ENCODE measurements at regions not wholly inside any gene's neighbourhood (a gene's known extent, or its start where the extent isn't known, plus 50 kb on each side); places are given as distances from the start of the nearest gene placed in this dataset.

DNA sequence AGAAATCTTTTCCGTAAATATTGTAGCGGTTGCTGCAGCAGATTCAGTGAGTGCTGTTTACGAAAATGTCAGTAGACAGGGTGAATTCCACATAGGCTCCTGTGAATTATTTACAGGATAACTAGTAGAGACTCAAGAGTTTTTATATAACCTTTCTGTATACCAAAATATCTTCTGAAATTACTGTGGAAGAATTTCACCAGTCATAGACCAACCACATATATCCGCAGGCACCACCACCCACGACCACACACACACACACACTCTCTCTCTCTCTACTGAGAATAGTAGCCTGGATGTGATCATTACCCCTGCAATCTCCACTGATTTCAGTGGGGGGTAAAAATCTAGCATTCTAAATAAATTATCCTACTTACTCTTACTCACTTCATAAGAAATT, 341.8 kb downstream of the RBM43 start:
- Histone ChIP-seq H3K36me3 (ENCODE audit: insufficient read depth, low read length) (no peaks in the 10 kb centered on the region), H3K4me1 (ENCODE audit: insufficient read depth, low read length) (no peaks in the 10 kb centered on the region), H3K27me3 (ENCODE audit: insufficient read depth, low read length) (no peaks in the 10 kb centered on the region), H3K9ac (ENCODE audit: low read depth, low read length) (no peak overlapping the region), H3K27ac (ENCODE audit: low read depth, low read length) (no peak overlapping the region), H3K9me3 (ENCODE audit: insufficient read depth, low read depth, low read length) (no peaks in the 10 kb centered on the region), H3K4me3 (ENCODE audit: low read length) (no peak overlapping the region)
- 96% methylated on average over 5 of the region's 5 CpGs for WGBS

DNA sequence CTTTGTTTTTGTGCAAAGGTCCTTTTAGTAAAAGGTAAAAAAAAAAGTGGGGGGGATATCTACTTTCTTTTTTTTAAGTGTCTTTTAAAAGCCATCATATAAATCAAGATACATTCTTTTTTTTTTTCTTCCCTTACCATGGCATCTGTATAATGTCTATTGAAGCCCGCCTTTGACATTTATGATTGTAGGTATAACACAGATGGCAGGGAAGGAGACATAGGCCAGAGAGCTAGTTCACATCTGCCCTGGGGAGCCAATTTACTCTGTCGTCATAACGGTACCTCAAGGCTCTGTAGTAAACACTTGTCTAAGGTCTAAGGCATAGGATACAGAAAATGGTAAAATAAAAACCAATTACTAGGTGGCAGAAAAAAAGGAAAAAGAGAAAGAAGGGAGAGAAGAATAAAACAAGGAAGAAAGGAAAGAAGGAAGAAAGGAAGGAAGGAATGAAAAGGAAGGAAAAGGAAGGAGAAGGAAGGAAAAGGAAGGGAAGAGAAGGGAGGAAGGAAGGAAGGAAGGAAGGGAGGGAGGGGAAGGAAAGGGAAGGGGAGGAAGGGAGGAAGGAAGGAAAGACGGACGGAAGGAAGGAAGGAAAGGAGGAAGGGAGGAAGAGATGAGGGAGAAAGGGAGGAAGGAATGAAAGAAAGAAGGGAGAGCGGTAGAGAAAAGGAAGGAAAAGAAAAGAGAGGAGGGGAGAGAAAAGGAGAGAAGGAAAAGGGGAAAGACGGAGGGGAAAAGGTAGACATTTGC, 343.5 kb downstream of the RBM43 start:
- no peaks in the 10 kb centered on the region for H3K36me3 ChIP-seq (ENCODE audit: insufficient read depth, low read length)

DNA sequence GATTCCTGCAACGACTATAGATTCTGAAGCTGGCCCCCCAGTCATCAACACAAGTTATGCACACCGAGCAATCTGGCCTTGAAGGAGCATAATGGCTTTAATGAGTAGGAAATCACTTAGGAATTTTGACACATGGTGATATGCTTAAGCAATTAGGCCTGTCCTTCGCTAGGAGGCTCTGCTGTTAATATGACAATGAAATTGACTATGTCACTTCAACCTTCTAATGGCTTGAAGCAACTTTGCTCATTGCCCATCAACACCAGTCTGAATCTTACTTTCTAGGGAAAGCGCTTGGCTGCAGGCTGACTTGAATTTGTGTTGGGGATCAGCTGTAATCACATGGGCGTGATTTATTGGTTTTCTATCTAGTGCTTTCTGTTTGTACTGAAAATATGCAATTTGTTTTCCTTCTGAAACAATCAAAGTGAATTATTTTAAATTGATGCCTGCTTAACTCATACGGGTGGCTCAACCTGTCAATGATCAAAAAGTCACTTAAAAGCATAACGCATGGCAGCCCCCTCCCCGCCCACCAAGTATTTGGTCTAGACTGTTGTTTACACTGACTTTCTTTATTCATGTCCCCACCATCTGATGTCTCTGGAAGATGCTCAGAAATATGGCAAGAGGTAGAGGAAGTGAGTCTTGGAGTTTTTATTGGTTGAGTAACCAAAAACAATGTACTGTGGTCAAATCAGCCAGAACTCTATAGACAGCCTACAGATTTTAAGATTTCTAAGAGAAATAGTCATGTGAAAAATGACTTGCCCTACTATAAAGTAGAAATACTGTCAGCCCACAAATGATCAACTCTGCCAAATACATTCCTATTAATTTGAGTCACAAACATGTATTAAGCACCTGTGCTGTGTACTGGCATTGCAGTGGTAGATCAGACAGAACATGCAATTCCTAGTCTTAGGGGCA, 344.9 kb downstream of the RBM43 start:
- 95% methylated on average over 8 of the region's 8 CpGs for WGBS
- Histone ChIP-seq H3K4me3 (ENCODE audit: low read length) (no peak overlapping the region), H3K9me3 (ENCODE audit: insufficient read depth, low read depth, low read length) (no peaks in the 10 kb centered on the region), H3K27me3 (ENCODE audit: insufficient read depth, low read length) (no peaks in the 10 kb centered on the region), H3K27ac (ENCODE audit: low read depth, low read length) (no peak overlapping the region), H3K9ac (ENCODE audit: low read depth, low read length) (no peak overlapping the region), H3K4me1 (ENCODE audit: insufficient read depth, low read length) (0 out of 2 replicates have a peak, but pooled peaks cover 3% of the 10 kb centered on the region), H3K36me3 (ENCODE audit: insufficient read depth, low read length) (no peaks in the 10 kb centered on the region)

More for the DNA sequence above, 343.5 kb downstream of the RBM43 start:
- H3K27me3 ChIP-seq (ENCODE audit: insufficient read depth, low read length): no peaks in the 10 kb centered on the region
- H3K4me1 ChIP-seq (ENCODE audit: insufficient read depth, low read length): no peaks in the 10 kb centered on the region
- H3K9me3 ChIP-seq (ENCODE audit: insufficient read depth, low read depth, low read length): no peaks in the 10 kb centered on the region
- WGBS: 93% methylated on average over 7 of the region's 7 CpGs
- no peak overlapping the region for H3K27ac ChIP-seq (ENCODE audit: low read depth, low read length)
- H3K9ac ChIP-seq (ENCODE audit: low read depth, low read length): no peak overlapping the region
- no peak overlapping the region for H3K4me3 ChIP-seq (ENCODE audit: low read length)

DNA sequence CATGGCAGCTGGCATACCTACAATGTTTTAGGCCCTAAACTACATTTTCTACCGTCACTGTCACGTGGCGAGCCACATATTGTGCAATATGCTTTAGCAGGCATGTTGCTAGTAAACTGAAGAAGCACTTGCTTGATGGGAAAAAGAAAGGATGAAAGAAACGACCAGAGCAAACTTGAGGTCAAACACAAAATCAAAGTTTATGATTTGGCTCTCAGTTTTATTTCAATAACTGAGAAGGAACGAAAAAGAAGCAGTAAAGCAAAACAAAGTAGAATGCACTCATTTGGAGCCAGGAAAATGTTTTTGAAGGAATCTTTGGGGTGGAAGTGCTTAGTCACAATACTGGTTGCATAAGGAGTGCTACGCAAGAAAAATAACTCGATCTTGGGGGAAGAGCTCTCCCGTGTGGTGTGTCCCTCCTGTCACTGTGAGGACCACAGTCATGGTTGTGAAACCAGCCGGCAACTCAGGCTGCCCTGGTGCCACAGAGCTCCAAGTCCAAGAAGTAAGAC, 349.8 kb downstream of the RBM43 start:
- H3K27me3 ChIP-seq (ENCODE audit: insufficient read depth, low read length): no peaks in the 10 kb centered on the region
- 0 out of 2 replicates have a peak, but pooled peaks cover 6% of the 10 kb centered on the region for H3K4me1 ChIP-seq (ENCODE audit: insufficient read depth, low read length)
- no peak overlapping the region for H3K4me3 ChIP-seq (ENCODE audit: low read length)
- H3K9ac ChIP-seq (ENCODE audit: low read depth, low read length): peak overlapping the region; percentile 24; the same call in 1 of the 2 replicates
- H3K36me3 ChIP-seq (ENCODE audit: insufficient read depth, low read length): no peaks in the 10 kb centered on the region
- H3K27ac ChIP-seq (ENCODE audit: low read depth, low read length): no peak overlapping the region
- 78% methylated on average over 9 of the region's 9 CpGs for WGBS
- no peaks in the 10 kb centered on the region for H3K9me3 ChIP-seq (ENCODE audit: insufficient read depth, low read depth, low read length)

DNA sequence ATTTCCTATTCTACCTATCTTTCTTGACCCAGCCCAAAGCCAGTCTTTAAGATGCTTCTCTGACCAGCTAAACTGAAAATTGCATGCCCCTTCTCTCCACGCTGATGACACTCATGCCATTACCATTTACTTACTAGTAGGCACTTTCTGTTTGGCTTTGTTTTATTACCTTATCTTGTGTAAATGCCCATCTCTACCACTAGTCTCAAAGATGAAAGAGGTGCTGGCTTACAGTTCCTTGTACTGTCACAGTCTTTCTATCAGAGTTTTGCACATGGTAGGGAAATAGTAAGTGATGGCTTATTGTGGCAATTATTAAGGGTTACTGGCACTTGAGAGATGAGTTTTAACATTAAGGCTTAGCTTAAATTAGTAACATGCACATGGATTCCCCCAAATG, 352.1 kb downstream of the RBM43 start:
- 85% methylated on average over 1 of the region's 1 CpG for WGBS
- Histone ChIP-seq H3K4me3 (ENCODE audit: low read length) (no peak overlapping the region), H3K9ac (ENCODE audit: low read depth, low read length) (no peak overlapping the region), H3K27ac (ENCODE audit: low read depth, low read length) (no peak overlapping the region), H3K4me1 (ENCODE audit: insufficient read depth, low read length) (0 out of 2 replicates have a peak, but pooled peaks cover 6% of the 10 kb centered on the region), H3K9me3 (ENCODE audit: insufficient read depth, low read depth, low read length) (no peaks in the 10 kb centered on the region), H3K36me3 (ENCODE audit: insufficient read depth, low read length) (no peaks in the 10 kb centered on the region), H3K27me3 (ENCODE audit: insufficient read depth, low read length) (no peaks in the 10 kb centered on the region)

DNA sequence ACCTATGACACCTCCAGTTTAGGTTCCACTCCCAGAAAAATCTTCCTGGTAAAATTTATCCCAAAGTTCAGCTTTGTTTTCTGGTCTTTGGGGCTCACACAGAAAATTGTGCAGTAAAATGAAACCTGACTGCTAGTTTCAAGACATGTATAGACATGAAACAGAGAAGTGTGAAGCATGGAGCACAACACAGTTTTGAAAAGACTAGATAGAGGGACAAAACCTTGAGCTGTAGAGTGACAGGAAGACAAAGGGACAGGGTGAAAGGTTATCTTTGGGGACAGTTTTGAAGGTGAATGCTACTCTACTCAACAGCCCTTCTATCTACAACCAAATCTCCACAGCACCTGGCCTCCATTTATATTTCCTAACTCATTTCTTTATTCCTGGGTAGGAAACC, 352.6 kb downstream of the RBM43 start:
- Histone ChIP-seq H3K27me3 (ENCODE audit: insufficient read depth, low read length) (no peaks in the 10 kb centered on the region), H3K9me3 (ENCODE audit: insufficient read depth, low read depth, low read length) (no peaks in the 10 kb centered on the region), H3K4me3 (ENCODE audit: low read length) (no peak overlapping the region), H3K4me1 (ENCODE audit: insufficient read depth, low read length) (0 out of 2 replicates have a peak, but pooled peaks cover 6% of the 10 kb centered on the region), H3K27ac (ENCODE audit: low read depth, low read length) (no peak overlapping the region), H3K36me3 (ENCODE audit: insufficient read depth, low read length) (no peaks in the 10 kb centered on the region), H3K9ac (ENCODE audit: low read depth, low read length) (no peak overlapping the region)

DNA sequence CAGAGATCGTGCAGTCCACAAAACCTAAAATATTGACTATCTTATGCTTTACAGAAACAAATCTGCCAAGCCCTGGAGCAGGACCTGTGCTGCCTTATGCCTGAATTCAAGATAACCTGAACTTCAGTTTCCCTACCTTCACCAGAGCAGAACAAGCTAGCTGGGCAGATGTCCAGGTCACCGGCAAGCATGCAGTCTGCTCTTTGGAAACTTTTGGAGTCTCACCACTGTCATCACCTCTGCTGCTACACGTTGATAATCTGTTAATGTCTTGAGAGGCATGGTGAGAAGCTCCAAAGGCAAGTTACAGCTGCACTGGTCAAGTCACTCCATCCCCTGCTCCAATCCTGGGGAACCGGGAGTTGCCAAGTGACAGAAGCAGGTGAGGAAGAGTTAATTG, 354.2 kb downstream of the RBM43 start:
- 93% methylated on average over 3 of the region's 4 CpGs for WGBS
- Histone ChIP-seq H3K27me3 (ENCODE audit: insufficient read depth, low read length) (no peaks in the 10 kb centered on the region), H3K36me3 (ENCODE audit: insufficient read depth, low read length) (no peaks in the 10 kb centered on the region), H3K4me3 (ENCODE audit: low read length) (no peak overlapping the region), H3K4me1 (ENCODE audit: insufficient read depth, low read length) (0 out of 2 replicates have a peak, but pooled peaks cover 6% of the 10 kb centered on the region), H3K9me3 (ENCODE audit: insufficient read depth, low read depth, low read length) (no peaks in the 10 kb centered on the region), H3K9ac (ENCODE audit: low read depth, low read length) (no peak overlapping the region), H3K27ac (ENCODE audit: low read depth, low read length) (no peak overlapping the region)

DNA sequence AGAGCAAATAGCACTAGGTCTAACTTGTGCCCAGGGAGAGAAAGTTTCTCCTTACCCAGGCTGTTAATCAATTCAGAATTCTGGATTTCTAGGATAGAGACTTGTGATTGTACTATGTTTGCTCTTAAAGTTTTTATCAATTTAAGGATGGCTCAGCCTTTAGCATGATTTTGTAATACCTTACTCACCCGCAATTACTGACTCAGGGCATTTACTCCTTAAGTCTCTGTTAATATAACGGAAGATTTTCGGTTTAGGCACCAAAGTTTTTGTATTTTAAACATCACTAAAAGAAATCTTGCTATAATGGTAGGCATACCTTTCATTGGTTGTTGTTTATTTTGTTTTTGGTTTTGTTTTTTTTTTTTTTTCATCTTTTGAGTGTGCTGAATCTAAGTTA, 358.2 kb downstream of the RBM43 start:
- H3K4me3 ChIP-seq (ENCODE audit: low read length): no peak overlapping the region
- no peaks in the 10 kb centered on the region for H3K36me3 ChIP-seq (ENCODE audit: insufficient read depth, low read length)
- H3K27ac ChIP-seq (ENCODE audit: low read depth, low read length): no peak overlapping the region
- no peaks in the 10 kb centered on the region for H3K27me3 ChIP-seq (ENCODE audit: insufficient read depth, low read length)
- no peak overlapping the region for H3K9ac ChIP-seq (ENCODE audit: low read depth, low read length)
- WGBS: 95% methylated on average over 3 of the region's 3 CpGs
- H3K9me3 ChIP-seq (ENCODE audit: insufficient read depth, low read depth, low read length): peaks cover 6% of the 10 kb centered on the region; the same call in 1 of the 2 replicates
- no peaks in the 10 kb centered on the region for H3K4me1 ChIP-seq (ENCODE audit: insufficient read depth, low read length)

DNA sequence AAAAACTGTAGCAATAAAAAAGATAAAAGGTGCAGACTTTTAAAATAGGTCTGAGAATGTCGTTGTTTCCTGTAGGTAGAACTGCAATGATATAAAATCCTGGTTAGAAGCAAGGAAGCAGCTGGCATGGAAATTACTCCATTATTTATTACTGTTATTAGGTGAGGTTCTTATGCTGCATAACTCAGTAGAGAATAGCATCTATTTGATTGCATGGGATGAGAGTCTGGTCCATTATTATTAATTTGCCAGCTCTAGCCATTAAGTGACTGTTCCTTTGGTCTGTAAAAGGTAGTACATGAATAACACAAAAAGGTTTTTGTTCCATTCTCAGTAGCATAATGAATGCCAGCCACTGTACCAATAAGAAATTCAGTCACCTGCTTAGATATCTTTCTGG, 358.6 kb downstream of the RBM43 start:
- no peaks in the 10 kb centered on the region for H3K4me1 ChIP-seq (ENCODE audit: insufficient read depth, low read length)
- H3K27ac ChIP-seq (ENCODE audit: low read depth, low read length): no peak overlapping the region
- H3K4me3 ChIP-seq (ENCODE audit: low read length): no peak overlapping the region
- H3K9ac ChIP-seq (ENCODE audit: low read depth, low read length): no peak overlapping the region
- H3K36me3 ChIP-seq (ENCODE audit: insufficient read depth, low read length): no peaks in the 10 kb centered on the region
- peaks cover 6% of the 10 kb centered on the region; the same call in 1 of the 2 replicates for H3K9me3 ChIP-seq (ENCODE audit: insufficient read depth, low read depth, low read length)
- no peaks in the 10 kb centered on the region for H3K27me3 ChIP-seq (ENCODE audit: insufficient read depth, low read length)
- WGBS: 100% methylated on average over 1 of the region's 1 CpG

DNA sequence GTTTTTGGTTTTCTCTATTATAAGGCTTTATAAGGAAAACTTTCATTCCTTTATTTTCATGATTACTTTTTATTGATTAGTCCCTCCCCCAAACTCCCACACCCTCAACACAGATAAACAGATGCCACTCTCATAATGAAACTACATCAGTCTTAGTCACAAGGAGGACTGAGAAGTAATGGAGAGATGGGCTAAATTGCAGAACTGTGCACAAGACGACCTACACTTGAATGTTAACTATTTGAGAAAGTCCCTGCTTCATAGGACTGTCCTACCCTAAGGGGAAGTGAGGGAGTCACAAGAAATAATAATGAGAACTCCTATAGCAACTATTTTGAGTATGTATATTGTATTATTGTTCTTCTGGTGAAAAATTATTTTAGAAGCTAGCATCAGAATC, 360.8 kb downstream of the RBM43 start:
- H3K27me3 ChIP-seq (ENCODE audit: insufficient read depth, low read length): no peaks in the 10 kb centered on the region
- H3K4me1 ChIP-seq (ENCODE audit: insufficient read depth, low read length): no peaks in the 10 kb centered on the region
- no peak overlapping the region for H3K27ac ChIP-seq (ENCODE audit: low read depth, low read length)
- H3K9ac ChIP-seq (ENCODE audit: low read depth, low read length): no peak overlapping the region
- no peak overlapping the region for H3K4me3 ChIP-seq (ENCODE audit: low read length)
- H3K36me3 ChIP-seq (ENCODE audit: insufficient read depth, low read length): no peaks in the 10 kb centered on the region
- 82% methylated on average over 1 of the region's 1 CpG for WGBS
- peaks cover 6% of the 10 kb centered on the region; the same call in 1 of the 2 replicates for H3K9me3 ChIP-seq (ENCODE audit: insufficient read depth, low read depth, low read length)

DNA sequence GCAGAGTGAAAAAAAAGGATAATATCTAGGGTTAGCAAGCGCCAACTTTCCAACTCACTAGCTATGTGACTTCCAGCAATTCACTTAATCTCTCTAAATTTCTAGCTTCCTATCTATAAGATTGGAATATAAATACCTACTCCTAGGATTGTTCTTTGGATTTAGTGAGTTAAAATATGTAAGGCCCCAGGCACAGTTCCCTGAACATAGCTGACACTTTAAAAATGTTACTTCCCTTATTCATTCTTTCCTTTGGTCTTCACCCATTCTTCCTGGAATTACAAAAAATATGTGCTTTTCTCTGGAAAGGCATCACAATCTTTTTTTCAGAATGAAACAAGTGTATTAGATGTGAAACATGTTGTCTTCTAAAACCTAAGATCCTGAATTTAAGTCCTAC, 365.7 kb downstream of the RBM43 start:
- WGBS: no CpG with 5 or more reads among the region's 1 CpG
- peaks cover 5% of the 10 kb centered on the region; the same call in 1 of the 2 replicates for H3K9me3 ChIP-seq (ENCODE audit: insufficient read depth, low read depth, low read length)

More for the DNA sequence above, 365.7 kb downstream of the RBM43 start:
- no peak overlapping the region for H3K4me3 ChIP-seq (ENCODE audit: low read length)
- H3K4me1 ChIP-seq (ENCODE audit: insufficient read depth, low read length): no peaks in the 10 kb centered on the region
- no peak overlapping the region for H3K9ac ChIP-seq (ENCODE audit: low read depth, low read length)
- H3K27ac ChIP-seq (ENCODE audit: low read depth, low read length): no peak overlapping the region
- no peaks in the 10 kb centered on the region for H3K27me3 ChIP-seq (ENCODE audit: insufficient read depth, low read length)
- H3K36me3 ChIP-seq (ENCODE audit: insufficient read depth, low read length): no peaks in the 10 kb centered on the region

All from HUES64 (cell line).